ENCODE measurements at regions not wholly inside any gene's neighbourhood (a gene's known extent, or its start where the extent isn't known, plus 50 kb on each side); places are given as distances from the start of the nearest gene placed in this dataset.

DNA sequence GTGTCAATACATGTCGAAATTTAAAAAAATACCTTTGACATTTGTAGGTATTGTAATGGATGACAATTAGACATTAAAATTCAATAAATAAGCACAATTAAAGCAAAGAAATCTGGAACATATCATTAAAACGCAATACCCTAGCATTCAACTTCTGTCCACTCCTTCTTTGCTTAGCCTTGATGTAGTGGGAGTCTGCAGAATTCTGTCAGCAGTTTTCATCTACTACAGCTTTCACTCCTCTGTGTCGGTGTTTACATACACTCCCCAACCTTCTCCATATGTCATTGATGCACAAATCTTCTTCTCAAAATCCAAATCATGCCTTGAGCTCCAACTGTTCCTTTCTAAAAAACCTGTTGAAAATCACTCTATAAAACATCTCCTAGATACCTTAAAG is 1380.6 kb downstream of the DSC3 start:
- Histone ChIP-seq H3F3A (ENCODE audit: low read depth) (no peaks in the 10 kb centered on the region), H3K79me2 (ENCODE audit: low read depth) (no peaks in the 10 kb centered on the region), H4K20me1 (ENCODE audit: low read depth) (no peaks in the 10 kb centered on the region), H3K9ac (no peak overlapping the region), H3K4me3 (no peak overlapping the region), H3K27me3 (no peaks in the 10 kb centered on the region), H3K9me3 (ENCODE audit: low read depth) (no peaks in the 10 kb centered on the region), H3K27ac (no peak overlapping the region), H3K36me3 (no peaks in the 10 kb centered on the region), H2AFZ (replicated peaks) (peak overlapping the region; percentile 57), H3K4me2 (no peak overlapping the region), H3K4me1 (peaks cover 3% of the 10 kb centered on the region)
- Mint-ChIP-seq H3K9me3 (no peaks in the 10 kb centered on the region), H3K36me3 (no peaks in the 10 kb centered on the region), H3K4me3 (no peak overlapping the region), H3K4me1 (no peaks in the 10 kb centered on the region), H3K27ac (no peak overlapping the region), H3K27me3 (ENCODE audit: insufficient read depth, low read depth) (no peaks in the 10 kb centered on the region)
- DNase-seq (ENCODE audit: low spot score) = no peak
- no peak for TF ChIP-seq EZH2 (IDR thresholded peaks at IDR 0.05)
- TF ChIP-seq EZH2phosphoT487 (IDR thresholded peaks at IDR 0.05) = no peak
- TF ChIP-seq, protein P1, sequence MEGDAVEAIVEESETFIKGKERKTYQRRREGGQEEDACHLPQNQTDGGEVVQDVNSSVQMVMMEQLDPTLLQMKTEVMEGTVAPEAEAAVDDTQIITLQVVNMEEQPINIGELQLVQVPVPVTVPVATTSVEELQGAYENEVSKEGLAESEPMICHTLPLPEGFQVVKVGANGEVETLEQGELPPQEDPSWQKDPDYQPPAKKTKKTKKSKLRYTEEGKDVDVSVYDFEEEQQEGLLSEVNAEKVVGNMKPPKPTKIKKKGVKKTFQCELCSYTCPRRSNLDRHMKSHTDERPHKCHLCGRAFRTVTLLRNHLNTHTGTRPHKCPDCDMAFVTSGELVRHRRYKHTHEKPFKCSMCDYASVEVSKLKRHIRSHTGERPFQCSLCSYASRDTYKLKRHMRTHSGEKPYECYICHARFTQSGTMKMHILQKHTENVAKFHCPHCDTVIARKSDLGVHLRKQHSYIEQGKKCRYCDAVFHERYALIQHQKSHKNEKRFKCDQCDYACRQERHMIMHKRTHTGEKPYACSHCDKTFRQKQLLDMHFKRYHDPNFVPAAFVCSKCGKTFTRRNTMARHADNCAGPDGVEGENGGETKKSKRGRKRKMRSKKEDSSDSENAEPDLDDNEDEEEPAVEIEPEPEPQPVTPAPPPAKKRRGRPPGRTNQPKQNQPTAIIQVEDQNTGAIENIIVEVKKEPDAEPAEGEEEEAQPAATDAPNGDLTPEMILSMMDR (IDR thresholded peaks at IDR 0.05) = no peak

DNA sequence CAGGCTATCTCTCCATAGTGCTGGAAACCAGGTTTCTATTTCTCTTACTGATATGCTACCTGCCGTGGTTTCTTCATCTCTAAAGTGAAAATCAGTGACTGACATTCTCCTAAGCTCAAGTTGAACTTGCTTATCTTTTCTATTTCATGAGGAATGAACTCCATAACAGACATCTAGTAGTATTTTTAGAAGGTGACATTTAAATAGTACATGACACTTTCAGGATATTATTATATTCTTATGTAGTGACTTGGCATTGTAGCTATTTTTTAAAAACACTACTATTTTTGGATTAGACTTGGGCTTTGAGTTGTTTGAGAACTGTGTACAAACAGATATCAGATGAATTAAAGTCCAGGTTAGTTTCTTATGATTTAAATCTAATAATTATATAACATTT is 1381.8 kb downstream of the DSC3 start:
- H3K4me1 Mint-ChIP-seq = no peaks in the 10 kb centered on the region
- no peak overlapping the region for H3K27ac ChIP-seq
- no peaks in the 10 kb centered on the region for H3F3A ChIP-seq (ENCODE audit: low read depth)
- TF ChIP-seq EZH2phosphoT487 (IDR thresholded peaks at IDR 0.05) (no peak), EZH2 (IDR thresholded peaks at IDR 0.05) (no peak)
- TF ChIP-seq, protein P1 (IDR thresholded peaks at IDR 0.05) = no peak
- no peaks in the 10 kb centered on the region for H3K36me3 Mint-ChIP-seq
- DNase-seq (ENCODE audit: low spot score) = no peak
- H3K27ac Mint-ChIP-seq = no peak overlapping the region
- H3K27me3 Mint-ChIP-seq (ENCODE audit: insufficient read depth, low read depth) = no peaks in the 10 kb centered on the region
- H3K36me3 ChIP-seq = no peaks in the 10 kb centered on the region
- H3K27me3 ChIP-seq = no peaks in the 10 kb centered on the region
- H3K79me2 ChIP-seq (ENCODE audit: low read depth) = no peaks in the 10 kb centered on the region
- no peaks in the 10 kb centered on the region for H4K20me1 ChIP-seq (ENCODE audit: low read depth)
- no peaks in the 10 kb centered on the region for H3K9me3 Mint-ChIP-seq
- H3K4me3 Mint-ChIP-seq = no peak overlapping the region
- H3K4me3 ChIP-seq = no peak overlapping the region
- H2AFZ ChIP-seq (replicated peaks) = no peak overlapping the region
- H3K4me2 ChIP-seq = no peak overlapping the region
- no peaks in the 10 kb centered on the region for H3K9me3 ChIP-seq (ENCODE audit: low read depth)
- H3K9ac ChIP-seq = no peak overlapping the region
- H3K4me1 ChIP-seq = peaks cover 3% of the 10 kb centered on the region

DNA sequence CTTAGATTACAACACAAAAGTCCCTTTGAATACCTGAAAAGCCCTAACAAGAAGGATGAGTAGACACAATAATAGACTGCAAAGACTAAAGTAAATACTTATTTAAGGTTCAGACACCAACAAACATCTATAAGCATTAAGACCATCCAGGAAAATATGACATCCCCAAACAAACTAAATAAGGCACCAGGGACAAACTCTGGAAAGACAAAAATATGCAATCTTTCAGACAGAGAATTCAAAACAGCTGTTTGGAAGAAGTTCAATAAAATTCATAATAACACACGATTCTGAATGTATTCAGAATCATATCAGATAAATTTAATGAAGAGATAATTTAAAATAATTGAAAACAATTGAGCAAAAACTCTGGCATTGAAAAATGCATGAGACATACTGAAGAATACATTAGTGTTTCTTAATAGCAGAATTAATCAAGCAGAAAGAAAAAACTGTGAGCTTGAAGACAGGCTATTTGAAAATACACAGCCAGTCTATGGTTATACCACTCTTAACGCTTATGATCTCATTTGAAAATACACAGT is 1388.8 kb downstream of the DSC3 start:
- Histone ChIP-seq H3K27me3 (no peaks in the 10 kb centered on the region), H3F3A (ENCODE audit: low read depth) (no peaks in the 10 kb centered on the region), H4K20me1 (ENCODE audit: low read depth) (no peaks in the 10 kb centered on the region), H3K79me2 (ENCODE audit: low read depth) (no peaks in the 10 kb centered on the region), H2AFZ (replicated peaks) (no peak overlapping the region), H3K9ac (no peak overlapping the region), H3K4me3 (no peak overlapping the region), H3K27ac (no peak overlapping the region), H3K4me1 (no peaks in the 10 kb centered on the region), H3K9me3 (ENCODE audit: low read depth) (no peaks in the 10 kb centered on the region), H3K36me3 (no peaks in the 10 kb centered on the region), H3K4me2 (no peak overlapping the region)
- H3K4me3 Mint-ChIP-seq = no peak overlapping the region
- DNase-seq (ENCODE audit: low spot score) = no peak
- no peaks in the 10 kb centered on the region for H3K9me3 Mint-ChIP-seq
- H3K27ac Mint-ChIP-seq = no peak overlapping the region
- TF ChIP-seq EZH2 (IDR thresholded peaks at IDR 0.05) (no peak), EZH2phosphoT487 (IDR thresholded peaks at IDR 0.05) (no peak)
- TF ChIP-seq, protein P1 (IDR thresholded peaks at IDR 0.05) = no peak
- peaks cover 5% of the 10 kb centered on the region for H3K27me3 Mint-ChIP-seq (ENCODE audit: insufficient read depth, low read depth)
- H3K36me3 Mint-ChIP-seq = no peaks in the 10 kb centered on the region
- no peaks in the 10 kb centered on the region for H3K4me1 Mint-ChIP-seq
